ENCODE measurements at regions not wholly inside any gene's neighbourhood (a gene's known extent, or its start where the extent isn't known, plus 50 kb on each side); places are given as distances from the start of the nearest gene placed in this dataset.
"Not testable (repeated sequence)": the region's sequence is repeated elsewhere in the genome, so short reads cannot be mapped to it uniquely, and the experiment has no call there.

- DNase-seq: no peak
Measured at GRCh38 chr6:112522587-112522986, 175.5 kb downstream of the RFPL4B start.

GRCh38 chr6:112524071-112524470 is 176.9 kb downstream of the RFPL4B start:
- no peak for DNase-seq

- DNase-seq: no peak
Measured at GRCh38 chr6:112525749-112526148, 178.6 kb downstream of the RFPL4B start.

- DNase-seq: no peak
Measured at GRCh38 chr6:112526594-112526993, 179.5 kb downstream of the RFPL4B start.

- not testable (repeated sequence) for DNase-seq
Measured at GRCh38 chr6:112528306-112528705, 181.2 kb downstream of the RFPL4B start.

- no peak for DNase-seq
Measured at GRCh38 chr6:112535816-112536215, 188.7 kb downstream of the RFPL4B start.

GRCh38 chr6:112539355-112539754 is 192.2 kb downstream of the RFPL4B start:
- no peak for DNase-seq

- peak; percentile 44 for DNase-seq
Measured at GRCh38 chr6:112541847-112542246, 194.7 kb downstream of the RFPL4B start.

- DNase-seq: not testable (repeated sequence)
Measured at GRCh38 chr6:112547321-112548085, 200.4 kb downstream of the RFPL4B start.

GRCh38 chr6:112549749-112550148 is 202.6 kb downstream of the RFPL4B start:
- DNase-seq: no peak

- no peak for DNase-seq
Measured at GRCh38 chr6:112557435-112557834, 210.3 kb downstream of the RFPL4B start.

GRCh38 chr6:112557961-112558360 is 210.8 kb downstream of the RFPL4B start:
- no peak for DNase-seq

- DNase-seq: peak; percentile 3
Measured at GRCh38 chr6:112560651-112561050, 213.5 kb downstream of the RFPL4B start.

GRCh38 chr6:112562301-112563231 is 215.4 kb downstream of the RFPL4B start:
- DNase-seq: no peak

GRCh38 chr6:112563368-112563767 is 216.2 kb downstream of the RFPL4B start:
- DNase-seq: peak; percentile 14

GRCh38 chr6:112568066-112568465 is 220.9 kb downstream of the RFPL4B start:
- no peak for DNase-seq

GRCh38 chr6:112571488-112572270 is 224.5 kb downstream of the RFPL4B start:
- DNase-seq: no peak

- DNase-seq: no peak
Measured at GRCh38 chr6:112574190-112574589, 227.1 kb downstream of the RFPL4B start.

- DNase-seq: no peak
Measured at GRCh38 chr6:112575309-112575834, 228.2 kb downstream of the RFPL4B start.

GRCh38 chr6:112576423-112576822 is 229.3 kb downstream of the RFPL4B start:
- DNase-seq: no peak

GRCh38 chr6:112579601-112580000 is 232.5 kb downstream of the RFPL4B start:
- no peak for DNase-seq

- DNase-seq: no peak
Measured at GRCh38 chr6:112581015-112581414, 233.9 kb downstream of the RFPL4B start.

- no peak for DNase-seq
Measured at GRCh38 chr6:112590326-112590725, 243.2 kb downstream of the RFPL4B start.

All from dermis blood vessel endothelial cell (primary cell).